CD4-positive, alpha-beta T cell treated with Interferon alpha-2 for 1 hour (primary cell): ENCODE measurements at regions not wholly inside any gene's neighbourhood (a gene's known extent, or its start where the extent isn't known, plus 50 kb on each side); places are given as distances from the start of the nearest gene placed in this dataset.

Experiments used
- DNase-seq, 2 donors: peaks; one replicate each; pipeline ENCODE4 v3.0.0-alpha.2; 2020 to 2022

DNA sequence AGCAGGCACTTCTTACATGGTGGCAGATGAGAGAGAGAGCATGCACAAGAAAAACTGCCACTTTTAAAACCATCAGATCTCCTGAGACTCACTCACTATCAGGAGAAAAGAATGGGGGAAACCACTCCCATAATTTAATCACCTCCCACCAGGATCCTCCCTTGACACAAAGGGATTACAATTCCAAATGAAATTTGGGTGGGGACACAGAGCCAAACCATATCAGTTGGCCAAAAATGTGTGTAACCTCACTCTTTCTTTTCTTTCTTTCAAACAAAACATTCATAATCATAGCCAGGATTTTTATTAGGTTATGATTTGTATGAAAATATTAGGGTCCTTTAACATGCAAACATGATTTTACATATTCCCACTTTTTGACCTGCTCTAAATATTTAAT lies 222.1 kb downstream of the PCDH18 start:
- DNase-seq: no peak

DNA sequence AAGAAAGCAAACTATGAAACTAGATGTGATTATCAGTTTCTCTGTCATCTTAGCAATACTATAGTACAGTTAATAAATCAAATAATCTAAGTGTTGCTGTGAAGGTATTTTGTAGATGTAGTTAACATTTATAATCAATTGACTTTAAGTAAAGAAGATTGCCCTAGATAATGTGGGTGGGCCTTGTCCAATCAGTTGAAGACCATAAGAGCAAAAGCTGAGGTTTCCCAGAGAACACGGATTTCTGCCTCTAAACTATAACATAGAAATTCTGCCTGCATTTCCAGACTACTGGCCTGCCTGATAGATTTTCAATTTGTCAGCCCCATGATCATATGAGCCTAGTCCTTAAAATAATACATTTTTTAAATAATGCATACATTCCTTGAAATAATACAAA lies 222.9 kb downstream of the PCDH18 start:
- no peak for DNase-seq

DNA sequence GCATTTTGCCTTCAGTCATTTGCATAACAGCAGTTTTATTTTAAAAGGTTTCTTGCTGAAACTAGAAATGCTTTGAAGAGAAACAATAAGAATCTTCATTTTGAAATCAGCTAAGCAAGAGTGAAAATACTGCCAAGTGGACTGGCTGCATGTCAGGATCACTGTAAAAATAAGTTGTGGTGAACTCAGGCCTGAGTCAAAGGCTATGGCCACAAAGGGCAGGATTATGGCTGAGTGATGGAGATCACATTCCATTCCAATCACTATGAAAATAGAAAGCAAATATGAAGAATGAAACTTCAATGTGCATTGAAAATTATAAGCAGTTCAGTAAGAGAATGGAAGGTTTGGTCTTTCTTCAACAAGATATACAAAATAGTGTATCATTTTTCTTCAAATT lies 224.5 kb downstream of the PCDH18 start:
- DNase-seq: no peak

DNA sequence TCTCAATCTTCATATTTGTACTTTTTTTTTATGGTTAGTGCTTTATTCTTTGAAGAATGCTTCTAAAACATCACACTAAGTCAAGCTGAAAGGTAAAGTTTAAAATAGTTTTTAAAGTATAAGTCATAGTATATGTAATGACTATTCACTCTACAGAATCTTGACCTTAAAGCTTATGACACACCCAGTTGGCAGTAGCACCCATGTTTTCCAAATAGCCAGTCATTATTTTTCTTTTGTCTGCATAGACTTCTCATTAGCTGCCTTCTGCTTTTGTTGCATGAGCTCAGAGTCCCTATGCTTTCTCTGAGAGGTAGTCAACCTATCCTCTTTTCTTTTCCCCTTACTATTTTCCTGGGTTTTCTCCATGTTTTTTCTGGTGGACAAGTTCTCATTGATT lies 231.5 kb downstream of the PCDH18 start:
- no peak for DNase-seq

DNA sequence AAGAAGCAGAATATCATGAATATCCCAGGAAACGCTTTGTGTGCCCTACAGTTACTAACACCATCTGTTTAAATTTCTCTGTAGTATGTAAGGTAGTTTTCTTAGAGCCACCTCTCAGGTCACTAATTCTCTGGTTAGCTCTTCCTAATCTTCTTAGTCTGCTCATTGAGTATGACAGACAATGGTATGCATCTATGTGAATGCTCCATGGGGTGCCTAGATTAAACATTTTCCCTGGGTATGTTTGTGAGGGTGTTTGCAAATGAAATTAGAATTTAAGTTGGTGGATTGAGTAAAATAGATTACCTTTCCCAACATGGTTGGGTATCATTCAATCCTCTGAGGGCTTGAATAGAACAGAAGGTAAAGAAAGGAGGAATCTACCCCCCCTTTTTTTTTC lies 233.0 kb downstream of the PCDH18 start:
- DNase-seq: no peak

DNA sequence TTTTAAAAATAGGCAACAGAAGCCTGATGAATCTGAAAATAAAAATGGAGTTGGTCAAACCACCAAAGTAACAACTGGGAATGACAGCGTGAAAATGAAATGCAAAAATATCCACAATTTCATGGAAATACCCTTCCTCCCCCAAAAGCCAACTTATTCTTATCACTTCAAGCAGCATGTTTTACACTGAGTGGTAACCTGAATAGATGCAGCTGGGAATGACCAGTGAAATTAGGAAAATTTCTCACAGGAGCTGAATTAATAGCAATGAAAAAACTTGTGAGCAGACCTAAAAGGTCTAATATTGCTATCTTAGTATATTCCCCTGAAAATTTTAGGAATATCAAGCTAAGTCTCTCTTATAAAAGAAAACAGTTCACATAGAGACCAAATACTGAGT lies 239.0 kb downstream of the PCDH18 start:
- DNase-seq: no peak

DNA sequence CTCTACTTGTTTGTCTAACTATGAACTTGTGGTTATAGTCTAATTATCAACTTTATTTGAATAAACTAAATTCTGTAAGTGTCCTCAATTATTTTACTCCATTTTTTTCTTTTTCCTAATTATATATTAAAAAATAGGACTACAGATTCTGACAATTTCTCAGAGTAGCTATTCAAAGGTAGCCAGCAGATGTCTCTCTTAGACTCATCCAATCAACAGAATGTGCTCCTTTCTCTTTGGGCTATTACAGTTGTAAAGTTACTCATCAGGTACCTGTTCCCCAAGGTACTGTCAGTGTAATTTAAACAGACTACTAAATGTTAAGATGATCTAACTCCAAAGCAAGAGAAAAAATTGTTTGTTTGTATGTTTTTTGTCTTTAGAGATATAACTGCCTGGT lies 248.6 kb downstream of the PCDH18 start:
- DNase-seq: no peak

DNA sequence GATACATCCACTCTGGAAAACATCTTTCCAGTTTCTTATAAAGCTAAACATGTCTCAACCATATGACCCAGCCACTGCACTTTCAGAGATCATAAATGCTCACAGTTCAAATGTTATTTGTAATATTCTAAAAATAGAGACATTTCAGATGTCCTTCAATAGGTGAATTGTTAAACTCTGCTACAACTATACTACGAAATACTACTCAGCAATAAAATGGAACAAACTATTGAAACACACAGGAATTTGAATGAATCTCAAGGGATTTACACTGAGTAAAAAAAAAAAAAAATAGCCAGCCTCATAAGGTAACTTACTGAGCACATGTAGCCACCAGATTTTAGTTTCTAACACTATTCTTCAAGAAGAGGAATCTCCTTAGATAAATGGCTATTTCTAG lies 253.9 kb downstream of the PCDH18 start:
- no peak for DNase-seq

DNA sequence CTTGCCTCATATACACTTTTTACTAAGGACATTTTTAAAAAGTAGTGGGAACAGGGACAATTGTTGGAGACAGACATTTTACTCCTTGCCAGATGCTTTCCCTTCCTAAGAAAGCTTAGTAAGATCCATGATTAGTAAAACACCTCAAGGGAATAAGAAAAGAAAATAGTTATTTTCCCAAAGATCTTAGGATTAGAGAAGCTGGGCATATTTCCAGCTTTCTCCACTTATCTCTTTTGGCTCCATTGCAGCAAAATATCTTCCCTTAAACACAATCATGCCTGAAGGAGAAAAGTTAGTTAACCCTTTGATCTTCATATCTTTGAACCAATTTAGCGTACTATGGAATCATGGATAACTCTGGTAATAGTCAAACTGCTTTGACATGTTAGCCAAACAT lies 257.9 kb downstream of the PCDH18 start:
- DNase-seq: no peak

DNA sequence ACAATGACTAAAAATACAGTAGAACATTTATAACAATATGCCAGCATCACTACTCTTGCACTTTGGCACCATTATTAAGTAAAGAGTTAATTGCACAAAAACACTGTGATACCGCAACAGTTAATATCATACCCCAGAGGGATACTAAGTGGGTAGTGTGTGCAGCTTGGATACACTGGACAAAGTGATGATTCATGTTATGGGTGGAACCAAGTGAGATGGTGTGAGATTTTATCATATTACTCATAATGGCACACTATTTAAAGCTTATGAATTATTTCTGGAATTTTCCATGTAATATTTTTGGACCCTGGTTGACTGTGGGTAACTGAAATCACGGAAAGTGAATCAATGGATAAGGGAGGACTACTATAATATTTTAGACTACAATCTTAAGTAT lies 265.3 kb downstream of the PCDH18 start:
- DNase-seq: no peak

DNA sequence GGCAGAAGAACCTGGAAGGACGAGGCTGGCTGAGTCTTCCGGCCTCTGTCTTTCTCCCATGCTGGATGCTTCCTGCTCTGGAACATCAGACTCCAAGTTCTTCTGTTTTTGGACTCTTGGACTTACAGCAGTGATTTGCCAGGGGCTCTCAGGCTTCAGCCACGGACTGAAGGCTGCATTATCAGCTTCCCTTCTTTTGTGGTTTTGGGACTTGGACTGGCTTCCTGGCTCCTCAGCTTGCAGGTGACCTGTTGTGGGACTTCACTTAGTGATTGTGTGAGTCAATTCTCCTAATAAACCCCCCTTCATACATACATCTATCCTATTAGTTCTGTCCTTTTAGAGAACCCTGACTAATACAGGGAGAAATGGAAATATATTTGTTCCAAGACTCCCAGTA lies 265.8 kb downstream of the PCDH18 start:
- DNase-seq: no peak

DNA sequence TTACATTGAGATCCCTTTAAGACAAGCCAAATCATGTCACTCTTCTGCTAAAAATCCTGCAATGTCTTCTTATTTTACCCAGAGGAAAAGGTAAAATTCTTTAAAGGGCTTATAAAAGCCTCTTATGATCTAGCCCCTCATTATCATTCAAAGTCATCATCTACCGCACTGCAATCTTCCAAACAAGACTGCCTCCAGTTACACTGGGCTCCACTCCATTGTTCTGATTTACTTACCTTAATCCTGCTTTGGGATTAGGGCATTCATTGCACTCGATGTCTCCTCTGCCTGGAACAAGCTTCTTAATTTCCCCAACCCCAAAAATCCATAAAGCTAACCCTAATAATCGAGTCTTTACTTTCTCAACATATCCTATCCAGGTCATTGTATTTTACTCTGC lies 269.1 kb downstream of the PCDH18 start:
- DNase-seq: no peak

DNA sequence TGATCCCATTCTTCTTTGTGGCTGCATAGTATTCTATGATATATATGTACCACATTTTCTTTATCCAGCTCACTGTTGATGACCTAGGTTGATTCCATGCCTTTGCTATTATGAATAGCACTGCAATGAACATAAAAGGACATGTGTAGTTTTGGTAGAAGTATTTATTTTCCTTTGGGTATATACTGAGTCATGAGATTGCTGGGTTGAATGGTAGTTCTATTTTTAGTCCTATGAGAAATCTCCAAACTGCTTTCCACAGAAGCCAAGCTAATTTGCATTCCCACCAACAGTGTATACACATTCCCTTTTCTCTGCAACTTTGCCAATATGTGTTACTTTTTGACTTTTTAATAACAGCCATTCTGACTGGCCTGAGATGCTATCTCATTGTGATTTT lies 278.3 kb downstream of the PCDH18 start:
- no peak for DNase-seq

DNA sequence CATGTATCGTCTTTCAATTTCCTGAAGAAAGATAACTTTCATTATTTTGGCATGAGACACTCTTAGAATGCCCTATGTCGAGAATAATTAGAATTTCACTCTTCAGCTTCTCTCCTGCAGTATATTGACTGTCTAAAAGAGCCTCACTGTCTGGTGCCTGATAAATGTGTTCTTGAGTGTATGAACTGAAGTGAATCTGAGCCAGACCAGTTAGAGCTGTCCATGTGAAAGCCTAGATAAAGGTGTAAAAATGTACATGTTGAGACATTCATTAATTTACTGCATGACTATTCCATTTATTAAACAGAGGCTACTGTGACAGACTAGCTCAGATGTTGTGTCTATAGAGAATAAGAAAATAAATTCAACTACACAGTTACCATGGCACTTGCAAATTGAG lies 283.2 kb downstream of the PCDH18 start:
- no peak for DNase-seq

DNA sequence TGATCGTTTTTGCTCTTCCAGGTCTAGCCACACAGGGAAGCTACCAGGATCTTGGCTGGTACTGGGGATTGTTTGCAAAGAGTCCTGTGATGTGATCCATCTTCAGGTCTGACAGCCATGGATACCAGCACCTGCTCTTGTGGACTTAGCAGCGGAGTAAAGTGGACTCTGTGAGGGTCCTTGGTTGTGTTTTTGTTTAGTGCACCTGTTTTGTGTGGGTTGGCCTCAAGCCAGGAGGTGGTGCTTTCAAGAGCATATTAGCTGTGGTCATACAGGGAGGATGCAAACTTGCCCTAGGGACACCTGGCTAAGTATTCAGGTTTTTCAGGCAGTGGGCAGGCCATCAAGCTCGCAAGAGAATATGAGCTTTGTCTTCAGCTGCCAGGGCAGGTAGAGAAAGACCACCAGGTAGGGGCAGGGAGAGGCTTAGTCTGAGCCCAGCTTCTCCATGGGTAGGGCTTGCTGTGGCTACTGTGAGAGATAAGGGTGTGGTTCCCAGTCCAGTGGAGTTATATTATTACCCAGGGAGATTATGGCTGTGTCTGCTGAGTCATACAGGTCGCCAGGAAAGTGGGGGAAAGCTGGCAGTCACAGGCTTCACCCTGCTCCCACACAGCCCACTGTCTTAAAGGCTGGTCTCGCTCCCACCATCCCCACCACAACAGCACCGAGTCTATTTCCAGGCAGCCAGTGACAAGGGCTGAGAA lies 293.7 kb downstream of the PCDH18 start:
- no peak for DNase-seq

DNA sequence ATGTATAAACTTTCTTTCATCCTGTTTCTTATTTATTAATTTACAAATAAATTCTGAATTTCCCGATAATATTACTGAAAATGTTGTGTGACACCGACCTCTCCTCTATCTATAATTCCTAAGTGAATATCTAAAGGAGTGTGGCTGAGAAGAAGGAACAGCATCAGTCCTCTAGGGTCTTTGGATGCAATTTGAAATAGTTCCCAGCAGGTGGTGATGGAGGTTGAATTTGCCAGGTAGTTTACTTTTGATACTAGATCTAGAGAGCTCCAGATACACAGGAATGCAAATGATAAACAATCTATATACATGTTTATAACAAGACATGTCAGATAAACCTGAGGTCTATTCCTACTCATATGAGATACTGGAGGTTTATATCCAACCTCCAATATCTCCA lies 305.4 kb downstream of the PCDH18 start:
- DNase-seq: no peak

DNA sequence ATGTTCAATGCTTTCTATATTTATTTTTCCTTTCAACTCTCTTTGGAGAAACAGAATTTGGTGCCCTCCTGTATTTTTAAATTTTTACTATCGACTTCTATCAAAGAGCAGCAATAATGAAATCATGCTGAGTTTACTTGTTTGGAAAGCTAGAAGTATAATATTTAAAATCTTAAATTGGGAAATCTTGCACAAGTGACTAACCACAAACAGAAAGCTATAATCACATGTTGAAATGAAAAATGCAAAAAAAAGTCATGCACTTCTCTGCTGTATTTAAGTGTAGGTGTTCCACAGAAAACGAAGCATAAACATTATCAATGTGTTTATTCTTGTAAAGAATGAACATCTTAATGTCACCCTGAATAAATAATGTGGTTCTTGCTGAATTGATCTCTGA lies 306.1 kb downstream of the PCDH18 start:
- no peak for DNase-seq

DNA sequence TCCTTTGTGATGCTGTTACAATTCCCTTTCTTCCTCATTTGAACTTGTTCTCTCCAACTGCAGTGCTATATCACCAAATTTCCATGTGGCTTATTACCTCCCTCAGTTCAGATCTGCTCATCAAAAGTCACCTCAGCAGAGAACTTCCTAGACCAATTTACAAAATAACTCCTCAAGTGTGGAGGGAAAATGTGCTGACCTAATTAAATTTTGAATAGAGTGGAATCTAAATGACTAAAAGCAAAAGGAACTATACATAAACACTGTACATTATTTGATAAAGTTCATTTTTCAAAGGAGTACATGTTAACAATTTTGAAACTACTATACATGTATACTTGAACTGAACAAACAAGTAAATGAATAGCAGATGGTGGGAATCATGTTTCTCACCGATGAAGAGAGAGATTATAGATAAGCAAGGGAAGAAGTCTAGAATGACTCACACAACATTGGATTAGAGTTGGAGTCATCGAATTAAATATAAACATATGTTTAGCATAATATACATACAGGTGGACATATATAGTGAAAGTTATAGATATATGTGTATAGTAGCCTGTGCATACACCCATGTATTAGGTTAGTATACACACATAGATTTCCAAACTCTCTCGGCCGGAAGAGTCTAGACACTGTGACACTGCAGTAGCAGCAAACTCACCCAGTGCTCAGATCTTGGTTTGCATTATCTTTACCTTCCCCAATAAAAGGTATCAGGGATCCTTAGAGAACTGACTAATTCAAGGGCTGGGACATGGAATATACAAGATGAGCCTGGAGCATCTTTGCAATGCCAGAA lies 318.7 kb downstream of the PCDH18 start:
- DNase-seq: no peak

DNA sequence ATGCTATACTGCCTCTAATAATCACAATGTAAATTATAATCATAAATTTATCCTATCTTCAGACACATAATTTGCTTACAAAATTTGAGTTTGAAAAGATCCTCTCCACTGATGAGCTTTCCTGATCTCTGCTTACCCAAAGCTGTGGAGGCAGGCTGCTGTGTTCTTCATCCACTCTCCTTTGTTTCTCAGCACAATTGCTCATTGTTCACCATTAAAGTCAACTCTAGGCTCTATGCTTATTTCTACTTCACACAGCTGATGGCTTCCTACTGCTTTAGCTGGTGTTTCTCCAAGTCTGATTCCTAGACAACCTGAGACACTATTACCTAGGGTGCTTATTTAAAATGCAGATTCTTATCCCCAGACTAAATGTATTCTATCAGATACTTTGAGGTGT lies 319.7 kb downstream of the PCDH18 start:
- DNase-seq: no peak

DNA sequence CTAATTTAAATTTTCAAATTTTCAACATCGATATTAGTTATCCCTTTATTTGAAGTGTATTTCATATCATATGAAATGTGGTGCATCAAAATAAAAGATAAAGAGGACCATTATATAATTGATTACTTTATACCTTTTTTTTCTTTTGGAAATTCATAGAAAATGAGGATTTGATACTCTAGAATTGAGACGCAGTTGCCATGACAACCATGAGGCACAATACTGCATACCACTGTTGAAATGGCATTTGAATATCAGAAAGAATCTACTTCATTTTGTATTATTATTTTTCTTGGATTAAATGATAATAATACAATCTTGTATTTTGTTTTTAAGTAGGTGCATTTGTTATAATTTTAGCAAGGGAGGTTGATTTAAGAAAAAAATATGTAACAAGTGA lies 323.1 kb downstream of the PCDH18 start:
- no peak for DNase-seq

DNA sequence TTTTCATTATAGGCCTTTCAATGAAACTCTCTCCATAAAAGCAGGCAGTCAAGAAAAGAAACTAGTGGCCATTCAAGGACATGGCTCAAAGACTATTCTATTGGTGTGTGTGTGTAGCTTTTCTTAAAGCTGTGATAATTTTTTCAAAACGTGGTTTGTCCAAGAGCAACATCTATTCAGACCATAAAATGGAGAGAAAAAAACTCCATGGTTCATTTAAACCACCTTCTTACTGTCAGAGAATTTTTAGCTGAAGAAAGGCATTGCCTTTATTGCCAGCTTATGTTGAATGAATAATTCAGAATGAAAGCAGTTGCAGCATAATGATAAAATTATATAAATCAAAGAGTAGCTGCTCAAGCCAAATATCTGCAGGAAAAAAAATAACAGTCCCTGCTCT lies 325.5 kb downstream of the PCDH18 start:
- DNase-seq: no peak

DNA sequence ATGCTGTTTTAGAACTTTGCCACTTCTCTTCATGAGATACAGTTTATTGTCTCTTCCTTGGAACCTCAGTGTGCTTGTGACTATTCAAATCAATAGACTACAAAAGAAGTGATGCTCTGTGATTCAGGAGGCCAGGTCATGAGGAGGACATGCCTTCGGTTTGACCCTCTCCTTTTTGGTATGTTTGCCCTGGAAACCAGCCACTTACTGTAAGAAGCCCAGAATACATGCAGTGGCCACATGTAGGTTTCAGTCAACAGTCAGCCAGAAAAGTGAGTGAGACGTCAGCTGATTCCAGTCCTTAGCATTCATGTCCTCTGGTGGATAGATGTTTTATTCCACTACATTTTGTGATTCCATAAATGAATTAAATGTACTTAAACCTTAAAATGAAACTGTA lies 328.7 kb downstream of the PCDH18 start:
- DNase-seq: no peak

DNA sequence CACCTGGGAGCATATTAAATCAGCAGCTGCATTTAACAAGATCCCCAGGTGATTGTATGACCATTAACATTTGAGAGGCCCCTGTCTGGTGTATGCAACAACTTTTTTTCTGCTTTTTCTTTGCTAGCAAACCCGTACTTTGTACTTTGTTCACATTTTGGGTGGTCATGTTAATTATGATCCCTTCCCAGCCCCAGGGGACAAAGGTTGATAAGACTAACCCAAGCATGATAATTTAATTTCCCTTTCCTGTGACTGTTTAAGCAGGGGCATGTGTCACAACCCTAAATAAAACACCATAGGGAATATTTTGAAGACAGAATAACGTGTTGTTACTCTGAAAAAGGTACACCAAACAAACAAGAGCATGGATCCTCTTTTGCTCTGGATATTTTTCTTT lies 332.0 kb downstream of the PCDH18 start:
- DNase-seq: no peak

DNA sequence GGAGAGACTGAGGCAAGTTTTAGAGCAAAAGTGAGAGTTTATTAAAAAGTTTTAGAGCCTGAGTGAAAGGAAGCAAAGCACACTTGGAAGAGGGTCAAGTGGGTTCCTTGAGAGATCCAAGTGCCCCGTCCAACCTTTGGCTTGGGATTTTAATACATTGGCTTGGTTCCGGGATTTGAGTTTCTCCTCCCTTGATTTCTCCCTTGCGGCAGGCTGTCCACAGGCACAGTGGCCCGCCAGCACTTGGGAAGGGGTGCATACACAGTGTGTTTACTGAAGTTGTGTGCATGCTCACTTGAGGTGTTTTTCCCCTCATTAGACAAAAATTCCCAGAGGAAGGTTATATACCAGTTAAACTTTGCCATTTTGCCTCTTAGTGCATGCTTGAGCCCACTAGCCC lies 333.5 kb downstream of the PCDH18 start:
- no peak for DNase-seq

DNA sequence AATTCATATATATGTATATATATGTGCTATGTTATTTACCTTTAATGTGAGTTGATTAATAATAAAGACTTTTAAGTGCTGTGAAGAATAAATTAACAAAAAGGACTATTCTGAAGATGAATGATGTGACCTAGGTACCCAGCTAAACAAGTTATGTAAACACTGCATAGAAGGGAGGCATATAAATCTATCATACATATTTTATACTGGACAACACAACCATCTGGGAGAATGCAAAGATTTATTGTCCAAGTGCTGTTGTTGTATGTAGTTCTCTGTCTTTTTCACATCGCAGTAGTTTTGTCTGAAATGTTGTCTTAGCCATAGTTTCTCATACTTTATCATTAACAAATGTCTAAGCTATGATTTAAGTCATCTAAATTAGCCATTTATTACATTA lies 337.6 kb downstream of the PCDH18 start:
- no peak for DNase-seq
